HG03558 (cell line): ENCODE measurements at regions not wholly inside any gene's neighbourhood (a gene's known extent, or its start where the extent isn't known, plus 50 kb on each side); places are given as distances from the start of the nearest gene placed in this dataset.

Experiments used
- ATAC-seq: cut with Tn5 transposase; IDR thresholded peaks from one replicate; pipeline ENCODE4 v1.9.1; 2021; ENCODE audit warnings: moderate number of reproducible peaks; ENCODE audit not compliant: unreplicated experiment; ENCODE audit errors: extremely low read depth

- ATAC-seq: no peak
Measured at GRCh38 chr6:132971676-132972075, 157.3 kb downstream of the RPS12 start.

DNA sequence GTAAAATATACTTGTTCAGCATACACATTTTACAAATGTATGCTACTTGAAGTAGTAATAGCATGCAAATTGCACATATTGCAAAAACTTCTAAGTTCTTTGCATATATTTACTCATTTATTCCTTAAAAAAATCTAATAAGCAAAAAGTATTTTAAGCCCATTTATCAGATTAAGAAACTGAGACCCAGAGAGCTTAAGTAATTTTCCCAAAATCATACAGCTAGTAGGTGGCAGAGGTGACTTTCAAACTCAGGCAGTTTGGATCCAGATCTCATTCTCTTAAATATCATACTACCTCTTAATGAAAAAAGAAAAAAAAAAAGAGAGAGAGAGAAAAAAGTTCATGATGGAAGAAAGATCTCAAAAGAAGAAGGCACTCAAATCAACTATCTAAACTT is 157.9 kb downstream of the RPS12 start:
- no peak for ATAC-seq

DNA sequence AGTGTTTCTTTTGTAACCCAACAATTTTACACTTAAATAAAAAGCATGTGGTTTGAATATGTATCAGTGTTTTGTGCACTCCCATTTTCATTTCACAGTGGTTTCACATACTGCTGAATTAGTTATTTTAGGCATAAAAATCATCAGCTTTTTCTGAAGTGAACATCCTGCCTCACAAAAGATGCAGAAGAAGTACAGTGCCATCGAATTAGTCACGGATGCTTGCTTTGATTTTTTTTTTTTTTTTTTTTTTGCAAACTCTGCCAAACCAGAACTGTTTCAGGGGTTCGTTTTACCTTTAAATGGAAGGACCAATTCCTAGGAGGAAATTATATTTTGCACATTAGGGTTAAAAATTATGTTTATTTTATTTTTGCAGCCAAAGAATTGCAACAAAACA is 158.6 kb downstream of the RPS12 start:
- no peak for ATAC-seq

DNA sequence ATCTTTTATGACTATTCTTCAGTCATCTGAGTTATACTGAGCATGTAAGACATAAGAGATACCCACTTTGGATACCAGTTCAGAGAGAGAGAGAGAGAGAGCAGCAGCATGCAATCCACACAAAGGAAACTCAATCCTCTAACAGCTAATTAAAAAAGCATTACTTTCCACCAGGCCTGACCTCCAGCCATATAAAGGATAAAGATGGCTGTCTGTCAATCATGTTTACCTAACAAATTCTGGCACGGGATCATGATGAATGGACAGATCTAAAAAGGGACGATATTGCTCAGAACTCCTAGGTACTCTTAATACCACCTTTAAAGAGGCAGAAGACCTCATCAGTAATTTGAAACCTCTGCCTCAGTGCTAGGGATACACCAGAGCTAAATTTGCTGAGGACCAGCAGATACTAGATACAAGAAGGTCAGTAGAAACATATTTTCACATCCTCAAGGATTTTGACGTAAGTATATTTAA is 159.2 kb downstream of the RPS12 start:
- ATAC-seq: no peak

GRCh38 chr6:132974122-132974521 is 159.8 kb downstream of the RPS12 start:
- ATAC-seq: no peak

GRCh38 chr6:132977413-132977812 is 163.0 kb downstream of the RPS12 start:
- no peak for ATAC-seq

GRCh38 chr6:132978685-132979084 is 164.3 kb downstream of the RPS12 start:
- no peak for ATAC-seq

DNA sequence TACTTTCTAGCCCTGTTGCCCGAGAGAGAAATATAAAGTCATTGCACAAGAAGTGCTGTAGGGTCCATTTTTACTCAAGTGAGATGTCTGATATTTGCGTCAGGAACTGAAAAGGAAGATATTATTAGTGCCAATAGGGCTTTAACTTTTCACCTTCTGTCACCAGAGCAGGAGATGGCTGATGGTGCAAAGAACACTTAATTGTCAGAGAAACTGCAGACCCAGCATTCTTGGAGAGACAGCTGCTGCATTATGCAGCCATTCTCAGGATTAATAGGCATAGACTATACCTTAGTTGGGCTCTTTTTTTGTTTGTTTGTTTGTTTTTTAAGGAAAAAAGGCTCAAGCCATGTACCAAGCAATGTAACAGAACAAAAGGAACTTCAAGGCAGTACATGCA is 179.4 kb downstream of the RPS12 start:
- ATAC-seq: no peak

DNA sequence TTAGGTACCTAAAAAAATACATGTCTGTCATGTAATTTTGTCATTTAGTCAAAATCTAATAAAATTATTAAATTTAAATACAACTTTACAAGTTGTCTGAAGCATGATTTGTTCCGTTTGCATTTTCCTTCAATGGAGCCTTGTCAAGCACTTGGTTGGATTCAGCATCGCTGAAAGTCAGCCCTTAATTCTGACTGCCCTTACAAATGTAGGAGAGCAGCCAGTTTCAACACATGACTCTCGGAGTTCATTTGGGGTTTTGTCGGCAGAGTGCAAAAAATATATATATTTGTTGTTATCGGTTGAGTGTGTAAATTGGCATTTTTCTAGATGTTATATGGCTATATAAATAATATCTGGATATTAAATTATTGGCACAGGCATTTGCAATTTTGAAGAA is 180.6 kb downstream of the RPS12 start:
- ATAC-seq: no peak

GRCh38 chr6:132995432-132995831 is 181.1 kb downstream of the RPS12 start:
- no peak for ATAC-seq

GRCh38 chr6:132998418-132998817 is 184.0 kb downstream of the RPS12 start:
- ATAC-seq: no peak

GRCh38 chr6:133001040-133001565 is 186.7 kb downstream of the RPS12 start:
- ATAC-seq: no peak

GRCh38 chr6:133004304-133004884 is 190.0 kb downstream of the RPS12 start:
- no peak for ATAC-seq

DNA sequence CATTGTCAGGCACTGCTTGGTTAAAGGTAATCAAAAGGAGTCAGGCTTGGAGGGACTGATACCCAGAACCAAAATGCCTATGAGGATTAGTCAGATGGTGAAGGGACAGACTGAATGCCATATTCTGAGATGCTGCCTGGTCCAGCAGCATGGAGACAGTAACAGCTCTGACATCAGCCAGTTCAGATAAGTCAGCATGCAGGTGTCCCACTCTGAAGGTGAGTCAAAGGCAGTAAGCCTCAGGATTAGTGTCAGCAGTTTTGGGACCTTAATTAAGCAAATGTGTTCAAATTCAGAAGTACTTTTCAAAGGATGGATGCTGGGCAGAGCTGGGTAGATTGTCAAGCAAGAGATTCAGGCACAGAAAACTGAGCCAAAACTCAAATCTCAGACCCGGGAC is 198.4 kb downstream of the RPS12 start:
- ATAC-seq: no peak

DNA sequence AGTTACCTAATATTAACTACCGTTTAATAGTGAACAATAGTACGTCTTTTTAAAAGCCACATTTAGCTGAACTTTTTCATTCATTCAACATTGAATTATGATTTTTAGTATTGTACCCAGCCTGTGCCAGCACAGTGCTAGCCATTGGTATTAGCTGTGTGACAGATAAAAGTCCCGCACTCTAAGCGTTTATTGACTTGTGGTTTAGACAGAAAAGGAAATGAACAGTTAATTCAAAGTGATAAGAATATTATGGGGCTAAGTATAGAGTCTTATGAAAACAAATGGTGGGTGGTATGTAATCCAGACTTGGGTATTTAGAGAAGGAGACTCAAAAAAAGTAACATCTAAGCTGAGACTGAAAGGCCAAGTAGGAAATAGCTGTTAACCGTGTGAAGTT is 202.3 kb downstream of the RPS12 start:
- ATAC-seq: no peak

DNA sequence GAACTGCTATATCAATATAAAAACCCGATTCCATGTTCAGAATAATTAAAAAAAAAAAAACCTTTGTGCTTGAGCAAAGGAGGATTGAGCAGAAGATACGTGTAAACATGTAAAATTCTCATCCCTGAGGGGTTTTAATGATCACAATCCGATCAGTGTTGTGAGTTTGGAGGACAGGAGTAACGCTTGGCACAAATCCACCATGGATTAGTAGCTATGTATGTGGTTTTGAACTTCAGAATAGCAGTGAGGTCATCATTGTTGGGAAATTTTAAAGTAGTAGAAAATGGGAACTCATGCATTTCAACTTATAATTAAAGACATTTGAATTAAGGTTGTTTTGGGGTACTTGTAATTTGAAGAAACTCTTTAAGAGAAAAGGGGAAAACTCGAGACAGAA is 203.2 kb downstream of the RPS12 start:
- ATAC-seq: no peak

- ATAC-seq: no peak
Measured at GRCh38 chr6:133026705-133027104, 212.3 kb downstream of the RPS12 start.

GRCh38 chr6:133033263-133033662 is 207.9 kb upstream of the EYA4 start:
- ATAC-seq: no peak

- no peak for ATAC-seq
Measured at GRCh38 chr6:133034509-133035206, 206.5 kb upstream of the EYA4 start.

DNA sequence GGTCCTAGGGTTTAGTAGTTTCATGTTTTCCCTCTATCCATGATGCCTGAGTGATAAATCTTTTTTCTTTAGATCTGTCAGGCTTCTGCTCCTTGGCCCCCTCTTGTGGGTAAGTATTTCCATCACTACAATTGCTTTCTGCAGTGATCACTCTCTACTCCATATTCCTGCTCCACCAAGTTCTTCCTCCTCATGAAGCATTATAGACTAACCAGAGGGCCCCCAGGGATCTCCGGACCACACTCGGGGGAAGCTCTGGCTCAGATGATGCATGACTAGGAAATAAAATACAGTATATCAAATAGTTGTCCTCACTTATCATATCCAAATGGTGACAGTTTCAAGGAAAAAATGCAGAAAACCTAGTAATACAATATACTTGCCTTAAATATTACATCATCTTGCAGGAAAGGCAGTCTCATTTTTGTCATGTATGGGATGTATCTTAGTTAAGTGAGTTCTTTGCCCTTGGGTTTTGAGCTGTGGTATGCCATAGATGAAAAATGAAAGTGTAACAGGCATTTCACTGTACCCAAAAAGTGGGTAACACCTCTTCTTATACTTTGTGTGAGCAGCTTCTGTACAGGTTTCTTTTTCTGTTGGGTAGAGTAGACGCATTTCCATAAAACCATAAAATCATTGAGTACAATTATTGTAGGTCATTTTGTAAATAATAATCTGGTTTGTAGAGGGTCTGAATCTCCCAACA is 200.9 kb upstream of the EYA4 start:
- no peak for ATAC-seq

DNA sequence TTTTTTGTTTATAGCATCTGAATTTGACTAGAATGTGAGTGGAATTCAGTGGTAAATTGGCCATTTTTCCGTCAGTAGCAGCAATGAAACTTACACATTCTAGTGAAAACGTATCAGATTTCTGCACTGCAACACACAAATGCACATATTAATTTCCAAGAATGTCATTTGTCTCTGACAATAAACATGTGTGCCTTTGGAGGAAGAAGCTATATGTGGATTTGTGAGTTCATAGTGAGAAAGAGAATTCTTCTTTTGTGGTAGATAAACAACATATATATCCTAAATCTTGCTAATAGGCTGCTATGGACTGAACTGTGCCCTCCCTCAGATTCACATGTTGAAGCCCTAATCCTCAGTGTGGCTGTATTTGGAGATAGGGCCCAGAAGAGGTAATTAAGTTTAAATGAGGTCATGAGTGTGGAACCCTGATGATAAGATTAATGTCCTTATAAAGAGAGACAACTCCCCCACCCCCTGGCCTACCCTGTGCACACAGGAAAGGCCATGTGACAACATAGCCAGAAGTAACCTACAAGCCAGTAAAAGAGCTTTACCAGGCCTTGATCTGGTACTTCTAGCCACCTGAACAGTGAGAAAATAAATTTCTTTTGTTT is 200.2 kb upstream of the EYA4 start:
- no peak for ATAC-seq
